Activated CD4-positive, alpha-beta T cell treated with anti-CD3 and anti-CD28 coated beads for 24 hours (primary cell): ENCODE measurements at regions not wholly inside any gene's neighbourhood (a gene's known extent, or its start where the extent isn't known, plus 50 kb on each side); places are given as distances from the start of the nearest gene placed in this dataset.
"Not testable (repeated sequence)": the region's sequence is repeated elsewhere in the genome, so short reads cannot be mapped to it uniquely, and the experiment has no call there.

Source experiments
- DNase-seq, 2 donors: peaks; one replicate each; pipeline ENCODE4 v3.0.0-alpha.2; 2020; ENCODE audit warnings: low read depth in 2 of 2

DNA sequence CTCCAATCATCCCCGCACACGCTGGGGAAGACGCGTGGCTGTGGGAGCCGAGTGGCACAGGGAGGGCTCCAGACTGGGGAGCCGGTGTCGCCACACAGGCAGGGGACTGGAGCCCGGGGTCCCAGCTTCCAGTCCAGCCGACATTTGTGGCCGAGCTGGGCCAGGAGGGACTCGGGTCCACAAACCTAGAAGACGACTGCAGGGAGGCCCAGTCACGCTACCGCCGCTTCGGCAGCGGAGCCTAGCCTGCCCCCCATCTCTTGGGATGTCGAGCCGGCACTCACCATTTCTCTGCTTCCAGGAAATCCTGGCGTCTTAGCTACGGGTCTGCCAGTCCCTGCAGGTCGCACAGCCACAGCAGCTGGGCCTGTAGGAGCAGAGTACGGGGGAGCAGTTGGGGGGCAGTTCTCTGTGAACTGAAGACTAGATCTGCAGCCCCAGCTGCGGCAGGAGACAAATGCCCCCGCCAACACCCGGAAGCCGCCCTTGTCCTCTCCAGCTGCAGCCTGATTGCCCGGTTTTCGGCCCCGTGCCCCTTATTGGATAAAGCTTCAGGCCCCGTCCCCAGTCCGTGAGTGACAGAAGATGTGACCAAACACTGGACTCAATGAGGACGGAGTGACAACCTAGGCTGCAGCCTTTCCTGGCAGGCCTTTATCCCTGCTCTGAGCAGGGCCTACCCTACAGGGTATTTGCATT, 270.7 kb downstream of the ZNF33B start:
- DNase-seq = no peak

DNA sequence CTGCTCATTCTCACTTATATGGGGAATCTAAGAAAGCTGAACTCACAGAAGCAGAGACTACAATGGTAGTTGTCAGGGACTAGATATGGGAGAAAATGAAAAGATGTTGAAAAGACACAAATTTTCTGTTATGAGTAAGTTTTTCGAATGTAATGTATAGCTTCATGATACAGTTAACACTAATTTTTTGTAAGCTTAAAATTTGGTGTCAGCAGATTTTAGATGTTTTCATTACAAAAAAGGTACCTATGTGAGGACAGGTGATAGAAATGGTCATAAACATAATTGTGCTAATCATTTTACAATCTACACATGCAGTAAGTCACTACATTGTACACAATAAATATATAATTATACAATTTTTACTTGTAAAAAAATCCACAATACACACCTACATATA, 286.6 kb downstream of the ZNF33B start:
- DNase-seq = no peak

DNA sequence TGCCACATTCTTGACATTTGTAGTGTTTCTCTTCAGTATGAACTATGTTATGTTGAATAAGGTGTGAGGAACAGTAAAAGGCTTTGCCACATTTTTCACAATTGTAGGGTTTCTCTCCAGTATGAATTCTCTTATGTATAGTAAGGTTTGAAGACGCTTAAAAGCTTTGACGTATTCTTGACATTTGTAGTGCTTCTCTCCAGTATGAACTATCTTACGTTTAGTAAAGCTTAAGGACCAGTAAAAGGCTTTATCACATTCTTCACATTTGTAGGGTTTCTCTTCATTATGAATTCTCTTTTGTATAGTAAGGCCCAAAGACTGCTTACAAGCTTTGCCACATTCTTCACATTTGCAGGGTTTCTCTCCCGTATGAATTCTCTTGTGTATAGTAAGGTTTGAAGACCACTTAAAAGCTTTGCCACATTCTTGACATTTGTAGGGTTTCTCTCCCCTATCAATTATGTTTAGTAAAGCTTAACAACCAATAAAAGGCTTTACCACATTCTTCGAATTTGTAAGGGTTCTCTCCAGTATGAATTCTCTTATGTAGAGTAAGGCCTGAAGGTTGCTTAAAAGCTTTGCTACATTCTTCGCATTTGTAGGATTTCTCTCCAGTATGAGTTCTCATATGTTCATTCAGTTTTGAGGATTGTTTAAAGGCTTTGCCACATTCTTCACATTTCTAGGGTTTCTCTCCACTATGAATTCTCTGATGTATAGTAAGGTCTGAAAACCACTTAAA, 301.6 kb downstream of the ZNF33B start:
- not testable (repeated sequence) for DNase-seq

GRCh38 chr10:42335653-42336296, 302.6 kb downstream of the ZNF33B start:
- not testable (repeated sequence) for DNase-seq

DNA sequence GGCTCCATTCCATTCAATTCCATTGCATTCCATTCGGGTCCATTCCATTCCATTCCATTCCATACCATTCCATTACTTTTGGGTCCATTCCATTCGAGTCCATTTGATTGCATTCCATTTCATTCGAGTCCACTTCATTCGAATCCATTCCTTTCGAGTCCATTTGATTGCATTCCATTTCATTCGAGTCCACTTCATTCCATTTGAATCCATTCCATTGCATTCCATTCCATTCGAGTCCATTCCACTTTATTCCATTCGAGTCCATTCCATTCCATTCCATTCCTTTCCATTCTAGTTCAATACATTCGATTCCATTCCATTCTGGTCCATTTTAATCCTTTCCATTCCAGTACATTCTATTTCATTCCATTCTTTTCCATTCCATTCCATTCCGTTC, 334.0 kb downstream of the ZNF33B start:
- DNase-seq = no peak

DNA sequence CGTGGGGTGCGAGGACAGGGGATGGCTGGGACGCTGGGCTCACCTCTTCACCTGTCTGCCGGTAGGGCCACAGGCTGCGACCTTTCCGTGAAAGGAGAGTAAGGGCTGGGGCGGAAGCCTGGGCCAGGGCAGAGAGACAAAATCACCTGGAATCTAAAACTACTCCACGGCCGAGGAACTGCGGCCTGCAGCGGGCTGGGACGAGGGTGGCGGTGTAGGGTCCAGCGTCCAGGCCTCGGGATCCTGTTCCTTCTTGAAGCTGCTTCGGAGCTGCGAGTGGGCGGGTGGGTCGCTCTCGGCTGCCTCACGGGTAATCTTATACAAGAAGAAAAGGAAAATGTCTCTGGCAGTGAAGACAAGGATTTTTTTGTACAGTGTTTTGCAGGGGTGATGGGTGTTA, 356.5 kb downstream of the ZNF33B start:
- not testable (repeated sequence) for DNase-seq

- not testable (repeated sequence) for DNase-seq
Observed at GRCh38 chr10:42269788-42270187, 368.6 kb downstream of the ZNF33B start.

DNA sequence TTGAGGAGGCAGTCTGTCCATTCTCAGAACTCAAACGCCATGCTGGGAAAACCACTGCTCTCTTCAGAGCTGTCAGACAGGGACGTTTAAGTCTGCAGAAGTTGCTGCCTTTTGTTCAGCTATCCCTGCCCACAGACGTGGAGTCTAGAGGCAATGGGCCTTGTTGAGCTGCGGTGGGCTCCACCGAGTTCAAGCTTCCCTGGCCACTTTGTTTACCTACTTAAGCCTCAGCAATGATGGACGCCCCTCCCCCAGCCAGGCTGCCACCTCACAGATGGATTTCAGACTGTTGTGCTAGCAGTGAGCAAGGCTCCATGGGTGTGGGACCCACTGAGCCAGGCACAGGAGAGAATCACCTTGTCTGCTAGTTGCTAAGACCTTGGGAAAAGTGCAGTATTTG, 375.1 kb downstream of the ZNF33B start:
- DNase-seq = not testable (repeated sequence)

DNA sequence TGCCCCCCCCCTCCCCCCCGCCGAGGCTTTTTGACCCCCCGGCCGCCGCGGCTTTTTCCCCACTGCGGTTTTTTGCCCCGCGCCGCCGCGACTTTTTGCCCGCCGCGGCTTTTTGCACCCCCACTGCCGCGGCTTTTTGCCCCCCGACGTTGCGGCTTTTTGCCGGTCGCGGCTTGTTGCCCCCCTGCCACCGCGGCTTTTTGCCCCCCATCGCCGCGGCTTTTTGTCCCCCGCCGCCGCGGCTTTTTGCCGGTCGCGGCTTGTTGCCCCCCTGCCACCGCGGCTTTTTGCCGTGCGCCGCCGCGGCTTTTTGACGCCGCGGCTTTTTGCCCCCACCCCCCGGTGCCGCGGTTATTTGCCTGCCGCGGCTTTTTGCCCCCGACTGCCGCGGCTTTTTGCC, 395.4 kb downstream of the ZNF33B start:
- not testable (repeated sequence) for DNase-seq

DNA sequence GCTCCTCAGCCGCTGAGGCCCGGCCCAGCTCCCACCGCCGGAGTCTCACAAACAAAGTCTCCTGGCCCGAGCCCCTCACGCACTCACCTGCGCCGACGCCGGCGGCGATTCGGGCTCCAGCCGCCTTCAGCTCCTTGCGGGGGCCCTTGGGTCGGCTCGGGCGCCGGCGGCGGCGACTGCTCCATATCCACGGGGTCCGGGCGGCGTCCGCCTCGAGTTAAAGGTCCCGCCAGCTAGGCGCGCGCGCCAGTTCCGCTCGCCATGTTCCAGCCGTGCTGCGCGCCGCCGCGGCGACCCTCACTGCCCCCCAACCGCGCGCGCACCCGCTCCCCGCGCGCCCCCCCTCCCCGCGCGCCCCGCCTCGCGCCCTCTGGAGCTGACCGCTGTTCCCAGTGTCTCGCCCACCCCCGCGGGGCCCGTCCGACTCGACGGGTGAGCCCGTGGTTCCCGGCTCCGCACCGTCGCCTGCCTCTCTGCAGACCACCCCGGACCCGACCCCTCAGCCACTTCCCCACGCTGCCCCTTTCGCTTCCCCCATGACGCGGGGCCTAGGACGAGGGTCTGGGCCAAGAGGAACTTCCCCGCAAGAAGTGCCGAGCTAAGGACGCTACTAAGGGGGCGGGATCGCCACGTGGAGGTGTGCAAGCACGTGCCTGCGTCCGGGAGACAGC, 396.1 kb downstream of the ZNF33B start:
- DNase-seq = no peak

DNA sequence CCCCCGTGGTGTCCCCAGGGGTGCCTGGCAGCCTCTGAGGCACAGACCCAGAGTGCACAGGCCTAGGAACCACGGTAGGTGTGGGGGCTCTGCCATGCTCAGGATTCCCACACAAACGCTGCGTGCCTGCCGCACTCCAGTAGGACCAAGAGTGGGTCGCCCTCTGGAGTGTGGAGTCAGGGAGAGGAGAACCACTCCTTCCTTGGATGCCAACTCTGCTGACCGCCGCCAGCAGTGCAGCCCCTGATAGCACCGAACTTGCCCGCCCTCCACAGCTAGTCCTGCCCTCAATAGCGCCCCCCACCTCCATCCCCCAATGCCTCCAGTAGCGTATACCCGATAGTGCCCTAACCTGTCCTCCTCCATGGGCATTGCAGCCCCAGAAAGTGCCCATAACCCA, 402.0 kb downstream of the ZNF33B start:
- not testable (repeated sequence) for DNase-seq

DNA sequence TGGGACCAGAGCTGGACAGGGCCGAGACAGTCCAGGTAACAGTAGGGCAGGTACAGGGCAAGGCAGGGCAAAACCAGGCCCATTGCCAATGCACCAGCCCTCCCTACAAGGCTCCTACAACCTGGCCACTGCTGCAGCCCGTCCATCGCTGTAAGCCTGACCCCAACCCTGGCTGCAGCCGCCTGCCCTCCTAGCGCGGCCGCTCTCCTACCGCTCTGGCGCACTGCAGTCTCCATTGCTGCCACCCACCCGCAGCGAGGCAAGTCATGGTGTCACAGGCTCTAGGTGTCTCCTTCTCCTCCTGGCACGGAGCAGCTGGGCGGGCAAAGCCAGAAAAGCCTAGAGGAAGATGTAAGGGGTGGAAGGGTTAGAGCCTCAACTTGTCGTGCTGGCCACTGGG, 402.6 kb downstream of the ZNF33B start:
- not testable (repeated sequence) for DNase-seq

- not testable (repeated sequence) for DNase-seq
Observed at GRCh38 chr10:42235241-42235640, 403.1 kb downstream of the ZNF33B start.

- not testable (repeated sequence) for DNase-seq
Observed at GRCh38 chr10:42234506-42234905, 403.9 kb downstream of the ZNF33B start.

GRCh38 chr10:42233461-42234206, 404.7 kb downstream of the ZNF33B start:
- DNase-seq = not testable (repeated sequence)

- DNase-seq = not testable (repeated sequence)
Observed at GRCh38 chr10:42232955-42233354, 405.4 kb downstream of the ZNF33B start.

- DNase-seq = not testable (repeated sequence)
Observed at GRCh38 chr10:42230812-42231211, 407.6 kb downstream of the ZNF33B start.

DNA sequence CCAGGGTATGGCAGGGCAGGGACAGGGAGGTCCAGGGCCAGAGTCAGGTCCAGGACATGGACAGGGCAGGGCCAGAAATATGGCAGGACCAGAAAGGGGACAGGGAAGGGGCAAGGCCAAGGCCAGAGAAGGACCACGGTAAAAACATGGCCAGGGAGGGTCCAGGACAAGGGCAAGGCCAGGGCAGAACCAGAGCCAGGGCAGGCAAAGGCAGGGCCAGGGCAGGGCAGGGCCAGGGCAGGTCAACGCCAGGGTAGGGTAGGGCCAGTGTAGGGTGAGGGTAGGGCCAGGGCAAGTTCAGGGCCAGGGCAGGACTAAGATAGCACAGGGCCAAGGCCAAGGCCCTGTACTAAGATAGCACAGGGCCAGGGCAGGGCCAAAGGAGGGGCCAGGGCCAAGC, 408.3 kb downstream of the ZNF33B start:
- not testable (repeated sequence) for DNase-seq

DNA sequence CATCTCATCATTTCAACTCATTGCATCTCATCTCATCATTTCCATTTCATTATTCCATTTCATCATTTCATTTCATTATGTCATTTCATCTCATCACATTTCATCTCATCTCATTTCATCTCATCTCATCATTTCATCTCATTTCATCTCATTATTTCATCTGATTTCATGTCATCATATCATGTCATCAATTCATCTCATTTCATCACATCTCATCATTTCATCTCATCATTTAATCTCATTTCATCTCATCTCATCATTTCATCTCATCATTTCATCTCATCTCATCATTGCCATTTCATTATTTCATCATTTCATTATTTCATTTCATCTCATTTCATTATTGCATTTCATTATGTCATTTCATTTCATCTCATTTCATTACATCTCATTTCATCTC, 410.5 kb downstream of the ZNF33B start:
- not testable (repeated sequence) for DNase-seq

GRCh38 chr10:42193588-42193987, 444.8 kb downstream of the ZNF33B start:
- not testable (repeated sequence) for DNase-seq

GRCh38 chr10:42192450-42192849, 445.9 kb downstream of the ZNF33B start:
- DNase-seq = peak; percentile 7 to 9
